Activated naive CD8-positive, alpha-beta T cell treated with anti-CD3 and anti-CD28 coated beads, Interleukin-2, amount 50 U/mL, for 24 hours (primary cell): ENCODE measurements at regions not wholly inside any gene's neighbourhood (a gene's known extent, or its start where the extent isn't known, plus 50 kb on each side); places are given as distances from the start of the nearest gene placed in this dataset.
"Not testable (repeated sequence)": the region's sequence is repeated elsewhere in the genome, so short reads cannot be mapped to it uniquely, and the experiment has no call there.

ENCODE experiments used
- ATAC-seq: fragments of 150-1000 bp; cut with Tn5 transposase; one replicate; pipeline ENCODE4 v1.10.0; 2021
- DNase-seq: peaks from one replicate; pipeline ENCODE4 v3.0.0; 2021
- H3K27ac Mint-ChIP-seq: one replicate; pipeline ENCODE4 v1.8.0; 2021; ENCODE audit warnings: mild to moderate bottlenecking, mixed read lengths
- H3K27me3 Mint-ChIP-seq: one replicate; pipeline ENCODE4 v1.8.0; 2021; ENCODE audit warnings: mixed read lengths
- H3K36me3 Mint-ChIP-seq: one replicate; pipeline ENCODE4 v1.8.0; 2021; ENCODE audit warnings: low read depth, mixed read lengths
- H3K4me1 Mint-ChIP-seq: one replicate; pipeline ENCODE4 v1.8.0; 2021; ENCODE audit warnings: mixed read lengths
- H3K4me3 Mint-ChIP-seq: one replicate; pipeline ENCODE4 v1.8.0; 2021; ENCODE audit warnings: mild to moderate bottlenecking, moderate library complexity, mixed read lengths
- H3K9me3 Mint-ChIP-seq: one replicate; pipeline ENCODE4 v1.8.0; 2021; ENCODE audit warnings: mixed read lengths

DNA sequence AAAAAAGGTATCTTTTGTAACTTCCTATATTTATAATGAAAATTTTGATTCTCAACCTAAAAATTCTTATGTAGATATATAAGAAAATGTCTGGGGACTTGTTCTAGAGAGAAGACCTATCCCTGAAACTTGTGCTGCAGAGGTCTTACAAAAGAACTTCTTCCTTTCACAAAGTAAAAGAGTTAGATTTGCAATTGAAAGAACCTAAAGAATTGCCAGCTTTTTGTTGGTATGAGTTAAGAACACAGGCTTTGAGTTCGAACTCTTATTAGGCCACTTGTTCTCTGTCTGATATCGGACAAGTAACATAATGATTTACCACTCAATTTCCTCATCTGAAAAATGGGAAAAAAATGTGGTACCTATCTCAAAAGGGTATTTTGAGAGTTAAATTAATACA, 162.0 kb upstream of the LAMA2 start:
- no peak overlapping the region for H3K27ac Mint-ChIP-seq
- no peaks in the 10 kb centered on the region for H3K9me3 Mint-ChIP-seq
- peaks cover 4% of the 10 kb centered on the region for H3K4me1 Mint-ChIP-seq
- DNase-seq: no peak
- no peaks in the 10 kb centered on the region for H3K36me3 Mint-ChIP-seq
- H3K27me3 Mint-ChIP-seq: peaks cover 12% of the 10 kb centered on the region
- H3K4me3 Mint-ChIP-seq: no peak overlapping the region
- ATAC-seq: no peak

GRCh38 chr6:128719786-128720185, 163.2 kb upstream of the LAMA2 start:
- Mint-ChIP-seq H3K9me3 (no peaks in the 10 kb centered on the region), H3K4me1 (peaks cover 4% of the 10 kb centered on the region), H3K27ac (no peak overlapping the region), H3K36me3 (no peaks in the 10 kb centered on the region), H3K27me3 (peaks cover 19% of the 10 kb centered on the region), H3K4me3 (no peak overlapping the region)
- DNase-seq: no peak
- no peak for ATAC-seq

GRCh38 chr6:128713461-128713860, 169.5 kb upstream of the LAMA2 start:
- H3K9me3 Mint-ChIP-seq: no peaks in the 10 kb centered on the region
- H3K36me3 Mint-ChIP-seq: no peaks in the 10 kb centered on the region
- H3K27me3 Mint-ChIP-seq: peaks cover 15% of the 10 kb centered on the region
- ATAC-seq (no peak), DNase-seq (no peak)
- H3K4me1 Mint-ChIP-seq: no peaks in the 10 kb centered on the region
- no peak overlapping the region for H3K27ac Mint-ChIP-seq
- no peak overlapping the region for H3K4me3 Mint-ChIP-seq

GRCh38 chr6:128712898-128713297, 170.0 kb upstream of the LAMA2 start:
- no peaks in the 10 kb centered on the region for H3K4me1 Mint-ChIP-seq
- H3K36me3 Mint-ChIP-seq: no peaks in the 10 kb centered on the region
- H3K9me3 Mint-ChIP-seq: no peaks in the 10 kb centered on the region
- no peak for DNase-seq
- ATAC-seq: no peak
- H3K27ac Mint-ChIP-seq: no peak overlapping the region
- H3K4me3 Mint-ChIP-seq: no peak overlapping the region
- H3K27me3 Mint-ChIP-seq: peaks cover 15% of the 10 kb centered on the region

GRCh38 chr6:128711149-128711548, 171.8 kb upstream of the LAMA2 start:
- Mint-ChIP-seq H3K27ac (no peak overlapping the region), H3K9me3 (no peaks in the 10 kb centered on the region), H3K36me3 (no peaks in the 10 kb centered on the region), H3K4me1 (no peaks in the 10 kb centered on the region), H3K27me3 (peaks cover 14% of the 10 kb centered on the region), H3K4me3 (no peak overlapping the region)
- DNase-seq: no peak
- ATAC-seq: no peak

DNA sequence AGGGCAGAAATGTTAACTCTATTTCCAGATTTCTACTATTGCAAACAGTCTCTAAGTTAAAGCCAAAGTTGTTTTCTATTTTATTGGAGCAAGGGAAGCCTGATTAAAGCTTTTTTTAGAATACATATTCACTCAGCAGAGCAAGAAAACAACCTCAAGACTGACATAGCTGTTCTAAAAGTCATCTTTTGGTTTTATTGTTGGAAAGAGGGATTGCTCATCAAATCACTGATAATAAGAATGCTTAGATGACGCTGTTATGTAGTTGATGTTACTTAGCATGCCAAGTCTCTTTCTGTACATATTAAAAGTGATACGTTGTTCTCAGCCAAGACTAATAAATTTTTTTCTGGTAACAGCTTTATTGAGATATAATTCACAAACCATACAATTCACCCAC, 172.6 kb upstream of the LAMA2 start:
- Mint-ChIP-seq H3K4me1 (no peaks in the 10 kb centered on the region), H3K4me3 (no peak overlapping the region), H3K27me3 (peaks cover 7% of the 10 kb centered on the region), H3K36me3 (no peaks in the 10 kb centered on the region), H3K9me3 (no peaks in the 10 kb centered on the region), H3K27ac (no peak overlapping the region)
- DNase-seq (no peak), ATAC-seq (no peak)

GRCh38 chr6:128704601-128705000, 178.3 kb upstream of the LAMA2 start:
- Mint-ChIP-seq H3K27me3 (no peaks in the 10 kb centered on the region), H3K9me3 (peaks cover 14% of the 10 kb centered on the region), H3K4me1 (no peaks in the 10 kb centered on the region), H3K4me3 (no peak overlapping the region), H3K36me3 (no peaks in the 10 kb centered on the region), H3K27ac (no peak overlapping the region)
- no peak for DNase-seq
- no peak for ATAC-seq

- not testable (repeated sequence) for DNase-seq, H3K4me1 Mint-ChIP-seq
These were observed 179.1 kb upstream of the LAMA2 start for GRCh38 chr6:128703794-128704193.

DNA sequence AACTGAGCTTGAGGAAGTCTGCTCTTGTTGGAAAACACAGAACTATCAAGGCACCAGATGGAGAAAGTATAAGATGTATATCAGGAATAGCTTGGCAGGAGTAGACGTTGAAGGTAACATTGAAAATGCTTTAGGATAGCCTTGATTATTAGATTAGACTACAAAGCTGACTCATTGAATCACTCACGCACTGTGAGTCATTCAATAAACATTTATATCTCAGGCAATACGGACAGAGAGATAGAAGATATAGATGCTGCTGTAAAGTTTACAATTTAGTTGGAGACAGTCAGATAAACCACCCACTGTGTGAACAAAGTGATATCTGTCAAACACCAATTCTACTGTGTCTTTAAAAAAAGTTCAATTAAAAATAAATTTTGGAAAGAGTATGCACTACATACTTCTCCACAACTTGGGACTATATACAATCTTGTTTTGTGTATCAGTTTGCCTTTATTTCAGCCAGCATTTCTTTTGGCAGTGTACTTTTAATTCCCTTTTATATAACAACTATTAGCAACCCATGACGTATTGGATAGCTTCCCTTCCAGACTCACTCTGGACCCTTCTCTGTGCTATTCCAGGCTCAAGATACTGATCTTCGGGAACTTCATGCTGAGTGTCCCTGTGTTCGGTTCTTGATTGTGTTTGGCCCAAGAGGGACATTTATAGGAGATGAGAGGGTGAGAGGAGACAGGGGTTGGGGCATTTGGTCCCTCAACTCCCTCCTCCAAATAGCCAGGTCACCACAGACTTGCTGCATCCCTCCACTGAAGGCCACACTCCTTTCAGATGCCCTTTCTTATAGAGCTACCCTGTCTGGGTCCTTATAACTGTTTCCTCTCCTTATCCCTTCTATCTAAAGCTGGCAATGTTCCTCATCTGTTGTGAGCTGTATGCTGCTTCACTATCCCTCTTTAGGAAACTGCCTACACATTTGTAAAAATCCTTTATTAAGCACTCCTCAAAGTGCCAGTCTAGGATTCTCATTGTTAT, 176.6 kb upstream of the PTPRK start:
- DNase-seq: no peak
- no peak for ATAC-seq
- peaks cover 2% of the 10 kb centered on the region for H3K9me3 Mint-ChIP-seq
- H3K4me3 Mint-ChIP-seq: no peak overlapping the region
- H3K27me3 Mint-ChIP-seq: peaks cover 4% of the 10 kb centered on the region
- no peaks in the 10 kb centered on the region for H3K36me3 Mint-ChIP-seq
- no peak overlapping the region for H3K27ac Mint-ChIP-seq
- peaks cover 3% of the 10 kb centered on the region for H3K4me1 Mint-ChIP-seq

More at GRCh38 chr6:128703794-128704193, 179.1 kb upstream of the LAMA2 start:
- H3K27me3 Mint-ChIP-seq, H3K4me3 Mint-ChIP-seq, ATAC-seq, H3K36me3 Mint-ChIP-seq, H3K27ac Mint-ChIP-seq: not testable (repeated sequence)
- peaks cover 14% of the 10 kb centered on the region for H3K9me3 Mint-ChIP-seq

DNA sequence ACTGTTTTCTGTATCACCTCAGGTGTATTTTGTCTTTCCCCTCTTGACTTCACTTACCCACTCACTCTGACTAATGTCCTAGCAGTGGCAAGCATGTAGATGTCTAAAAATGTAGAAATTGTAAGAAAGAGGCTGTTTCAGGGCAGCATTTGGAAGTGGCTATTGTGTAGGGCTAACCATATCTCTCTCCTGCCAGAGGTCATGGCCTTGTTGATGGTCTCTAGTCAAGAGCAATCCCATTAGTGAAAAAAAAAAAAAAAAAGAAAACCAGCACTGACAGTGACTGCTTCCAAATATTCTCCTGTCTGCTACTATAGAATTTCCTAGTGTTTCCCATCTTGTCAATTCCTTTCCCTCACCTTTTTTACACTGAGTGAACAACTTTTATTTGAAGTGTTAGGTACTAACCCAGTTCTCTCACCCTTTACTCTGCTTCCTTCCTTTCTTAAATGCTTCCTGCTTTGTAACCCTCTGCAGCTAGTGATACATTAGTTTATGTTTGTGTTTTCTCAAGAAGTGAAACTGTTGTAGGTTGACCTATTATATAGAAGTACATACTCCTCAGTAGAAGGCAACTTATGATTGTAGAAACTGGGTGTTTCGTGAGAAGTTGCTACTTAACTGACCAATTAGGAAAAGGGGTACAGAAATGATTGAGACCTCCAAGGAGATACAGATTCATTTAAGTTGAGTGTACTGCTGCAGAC, 174.1 kb upstream of the PTPRK start:
- no peak for DNase-seq
- H3K4me1 Mint-ChIP-seq: peaks cover 3% of the 10 kb centered on the region
- no peak overlapping the region for H3K4me3 Mint-ChIP-seq
- peaks cover 10% of the 10 kb centered on the region for H3K27me3 Mint-ChIP-seq
- H3K9me3 Mint-ChIP-seq: no peaks in the 10 kb centered on the region
- no peaks in the 10 kb centered on the region for H3K36me3 Mint-ChIP-seq
- ATAC-seq: no peak
- no peak overlapping the region for H3K27ac Mint-ChIP-seq

- no peaks in the 10 kb centered on the region for H3K36me3 Mint-ChIP-seq
- DNase-seq (no peak), ATAC-seq (no peak)
- H3K4me1 Mint-ChIP-seq: peaks cover 3% of the 10 kb centered on the region
- H3K4me3 Mint-ChIP-seq: no peak overlapping the region
- H3K9me3 Mint-ChIP-seq: no peaks in the 10 kb centered on the region
- H3K27ac Mint-ChIP-seq: no peak overlapping the region
- H3K27me3 Mint-ChIP-seq: peaks cover 21% of the 10 kb centered on the region
These were observed 169.7 kb upstream of the PTPRK start for GRCh38 chr6:128690063-128690462.

DNA sequence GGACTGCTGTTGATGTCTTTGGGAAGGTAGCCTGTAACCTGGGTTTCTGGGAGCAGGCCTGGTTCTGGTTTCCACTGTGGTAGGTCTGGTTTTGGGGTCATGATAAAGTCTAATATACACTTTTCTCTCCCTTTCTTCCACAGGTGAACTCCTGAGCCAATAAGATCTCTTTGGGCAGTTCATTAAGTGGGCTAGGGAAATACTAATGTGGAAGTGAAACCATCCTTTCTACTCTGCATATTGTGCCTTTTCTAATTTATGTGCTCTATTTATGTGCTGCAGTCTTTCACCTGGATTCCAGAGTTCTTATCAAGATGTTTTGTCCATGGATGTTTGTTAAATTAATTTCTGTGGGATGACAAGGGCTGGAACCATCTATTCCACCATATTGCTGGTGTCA, 165.7 kb upstream of the PTPRK start:
- no peaks in the 10 kb centered on the region for H3K9me3 Mint-ChIP-seq
- no peak overlapping the region for H3K27ac Mint-ChIP-seq
- no peak for ATAC-seq
- no peaks in the 10 kb centered on the region for H3K36me3 Mint-ChIP-seq
- DNase-seq: no peak
- no peak overlapping the region for H3K4me3 Mint-ChIP-seq
- peaks cover 22% of the 10 kb centered on the region for H3K27me3 Mint-ChIP-seq
- H3K4me1 Mint-ChIP-seq: no peaks in the 10 kb centered on the region

DNA sequence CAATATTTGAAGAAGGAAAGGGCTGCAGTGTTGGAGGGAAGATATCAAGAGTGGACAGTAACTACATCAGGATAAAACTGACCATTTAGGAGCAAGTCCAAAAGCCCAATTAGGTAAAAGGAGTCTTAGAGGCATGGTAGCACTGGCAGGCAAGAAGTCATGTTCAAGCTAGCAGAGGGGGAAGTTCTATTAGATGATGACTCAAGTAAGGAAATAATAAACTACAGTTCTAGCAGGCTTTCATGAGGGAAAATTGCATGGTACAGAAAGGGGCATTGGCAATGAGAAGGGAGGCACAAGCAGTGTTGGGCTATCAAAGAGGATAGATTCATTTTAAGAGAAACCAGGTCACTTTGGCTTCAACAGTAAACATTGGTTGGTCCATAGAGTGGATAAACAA, 156.1 kb upstream of the PTPRK start:
- Mint-ChIP-seq H3K27me3 (peaks cover 16% of the 10 kb centered on the region), H3K4me1 (no peaks in the 10 kb centered on the region), H3K27ac (no peak overlapping the region), H3K4me3 (no peak overlapping the region), H3K36me3 (no peaks in the 10 kb centered on the region), H3K9me3 (no peaks in the 10 kb centered on the region)
- ATAC-seq (no peak), DNase-seq (no peak)

GRCh38 chr6:128672023-128672422, 151.6 kb upstream of the PTPRK start:
- Mint-ChIP-seq H3K36me3 (no peaks in the 10 kb centered on the region), H3K27ac (no peak overlapping the region), H3K9me3 (no peaks in the 10 kb centered on the region), H3K4me1 (no peaks in the 10 kb centered on the region), H3K27me3 (peaks cover 16% of the 10 kb centered on the region), H3K4me3 (no peak overlapping the region)
- DNase-seq: no peak
- no peak for ATAC-seq

GRCh38 chr6:128667339-128667858, 147.0 kb upstream of the PTPRK start:
- Mint-ChIP-seq H3K27ac (no peak overlapping the region), H3K27me3 (peaks cover 16% of the 10 kb centered on the region), H3K36me3 (no peaks in the 10 kb centered on the region), H3K4me3 (no peak overlapping the region), H3K9me3 (no peaks in the 10 kb centered on the region), H3K4me1 (no peaks in the 10 kb centered on the region)
- DNase-seq (no peak), ATAC-seq (no peak)
